B cell (primary cell): ENCODE measurements at regions not wholly inside any gene's neighbourhood (a gene's known extent, or its start where the extent isn't known, plus 50 kb on each side); places are given as distances from the start of the nearest gene placed in this dataset.

Source experiments
- ATAC-seq: fragments of 200-7000 bp; cut with Tn5 transposase; one replicate; pipeline ENCODE4 v1.10.0; 2021; ENCODE audit warnings: low read depth, mild to moderate bottlenecking, moderate number of reproducible peaks, moderate library complexity
- CTCF ChIA-PET: fragments of 350-600 bp; sonication (Branson Sonifier 250); formaldehyde crosslinking; loops from one replicate; lab custom pipeline; 2021; ENCODE audit warnings: antibody characterized with exemption, inconsistent platforms; lab: Charles Lee
- POLR2A ChIA-PET: fragments of 350-600 bp; sonication (Branson Sonifier 250); formaldehyde crosslinking; loops from one replicate; lab custom pipeline; 2021; ENCODE audit warnings: antibody characterized with exemption; lab: Charles Lee
- DNase-seq: peaks from one replicate; pipeline ENCODE4 v3.0.0; 2013
- H2AFZ ChIP-seq: 2 replicates; pipeline ENCODE4 v1.6.1; 2012; ENCODE audit warnings: mild to moderate bottlenecking, low read depth, low read length; ENCODE audit not compliant: insufficient read depth, poor library complexity, severe bottlenecking
- H3K27ac ChIP-seq, 2 donors: 1 replicate in 1 of 2; 2 replicates in 1 of 2; pipeline ENCODE4 v1.5.1; 2012 to 2013; ENCODE audit warnings: low read length in 2 of 2, mild to moderate bottlenecking in 2 of 2, moderate library complexity in 1 of 2
- H3K27me3 ChIP-seq, 4 experiments: fragments of 200-600 bp in 1 of 4; sonication (generic) in 1 of 4; replicated peaks in 1 of 4; 1 replicate in 2 of 4; 2 replicates in 2 of 4; pipeline versions ENCODE4 v1.6.1 to v1.7.0; 2013 to 2016; ENCODE audit warnings: low read length in 3 of 4, mild to moderate bottlenecking in 2 of 4, mixed read lengths in 1 of 4, moderate library complexity in 1 of 4; ENCODE audit not compliant: insufficient read depth in 4 of 4, control insufficient read depth in 3 of 4; ENCODE audit errors: control extremely low read depth in 1 of 4
- H3K36me3 ChIP-seq, 2 experiments: replicated peaks in 1 of 2; 1 replicate in 1 of 2; 2 replicates in 1 of 2; pipeline versions ENCODE4 v1.6.1 to v1.7.1; 2013; ENCODE audit warnings: low read length in 1 of 2; ENCODE audit not compliant: insufficient read depth in 2 of 2, control insufficient read depth in 1 of 2; ENCODE audit errors: control extremely low read depth in 1 of 2, extremely low read depth in 1 of 2
- H3K4me1 ChIP-seq, 2 donors: fragments of 200-600 bp in 1 of 2; sonication (generic) in 1 of 2; 1 replicate in 1 of 2; 2 replicates in 1 of 2; pipeline versions ENCODE4 v1.5.1 to v1.6.1; 2013 to 2017; ENCODE audit warnings: low read length in 2 of 2; ENCODE audit not compliant: control insufficient read depth in 2 of 2, insufficient read depth in 2 of 2
- H3K4me2 ChIP-seq: replicated peaks from 2 replicates; pipeline ENCODE3; 2012; ENCODE audit warnings: mild to moderate bottlenecking, low read depth, low read length; ENCODE audit not compliant: poor library complexity, severe bottlenecking
- H3K4me3 ChIP-seq, 5 experiments: fragments of 200-600 bp in 1 of 5; sonication (generic) in 1 of 5; 1 replicate in 3 of 5; 2 replicates in 2 of 5; pipeline versions ENCODE4 v1.5.1 to v1.7.0; 2011 to 2016; ENCODE audit warnings: low read length in 4 of 5, mild to moderate bottlenecking in 4 of 5, low read depth in 2 of 5, control low read depth in 1 of 5, moderate library complexity in 1 of 5; ENCODE audit not compliant: insufficient read depth in 1 of 5; ENCODE audit errors: control extremely low read depth in 1 of 5, extremely low read depth in 1 of 5
- H3K79me2 ChIP-seq: fragments of 200-600 bp; sonication (generic); one replicate; pipeline ENCODE4 v1.6.0; 2016; ENCODE audit warnings: low read length; ENCODE audit not compliant: control insufficient read depth, insufficient read depth
- H3K9ac ChIP-seq: fragments of 200-600 bp; sonication (generic); 2 replicates; pipeline ENCODE4 v1.6.1; 2017; ENCODE audit warnings: mild to moderate bottlenecking, low read length, moderate library complexity
- H3K9me3 ChIP-seq, 3 donors: one replicate each; pipeline versions ENCODE4 v1.6.1 to v1.7.1; 2013; ENCODE audit warnings: low read length in 2 of 3; ENCODE audit not compliant: control insufficient read depth in 2 of 3, insufficient read depth in 1 of 3; ENCODE audit errors: control extremely low read depth in 1 of 3
- H4K20me1 ChIP-seq: 2 replicates; pipeline ENCODE4 v1.6.0; 2012; ENCODE audit warnings: mild to moderate bottlenecking, low read length; ENCODE audit not compliant: insufficient read depth, control insufficient read depth, poor library complexity, severe bottlenecking
- H3K27ac Mint-ChIP-seq: one replicate; pipeline ENCODE4 v1.8.0; 2021; ENCODE audit warnings: mixed read lengths
- H3K27me3 Mint-ChIP-seq: one replicate; pipeline ENCODE4 v1.8.0; 2021; ENCODE audit warnings: mixed read lengths
- H3K4me1 Mint-ChIP-seq: one replicate; pipeline ENCODE4 v1.8.0; 2021; ENCODE audit warnings: mixed read lengths
- H3K4me3 Mint-ChIP-seq: one replicate; pipeline ENCODE4 v1.8.0; 2021; ENCODE audit warnings: mixed read lengths
- H3K9me3 Mint-ChIP-seq: one replicate; pipeline ENCODE4 v1.8.0; 2022; ENCODE audit warnings: mixed read lengths; ENCODE audit not compliant: insufficient read depth
- EZH2 ChIP-seq: IDR thresholded peaks from 2 replicates; pipeline ENCODE4 v1.6.1; 2012; ENCODE audit warnings: borderline replicate concordance, low read depth, mild to moderate bottlenecking, moderate library complexity, low read length; ENCODE audit not compliant: insufficient read depth, poor library complexity, severe bottlenecking
- WGBS: methylation state at CpG from one replicate; pipeline ENCODE4 v1.1.5; 2013; ENCODE audit warnings: missing lambda C conversion rate; ENCODE audit not compliant: insufficient coverage; 5-methylcytosine and 5-hydroxymethylcytosine counted together
- intact Hi-C: fragments of 100-400 bp; cut with micrococcal nuclease; formaldehyde crosslinking; loops from one replicate; pipeline ENCODE4 v1.10.0; 2022
- TF ChIP-seq, protein P1 (sequence below): fragments of 200-600 bp; IDR thresholded peaks from one replicate; pipeline ENCODE4 v1.8.0; 2022; ENCODE audit warnings: antibody characterized with exemption, mild to moderate bottlenecking

DNA sequence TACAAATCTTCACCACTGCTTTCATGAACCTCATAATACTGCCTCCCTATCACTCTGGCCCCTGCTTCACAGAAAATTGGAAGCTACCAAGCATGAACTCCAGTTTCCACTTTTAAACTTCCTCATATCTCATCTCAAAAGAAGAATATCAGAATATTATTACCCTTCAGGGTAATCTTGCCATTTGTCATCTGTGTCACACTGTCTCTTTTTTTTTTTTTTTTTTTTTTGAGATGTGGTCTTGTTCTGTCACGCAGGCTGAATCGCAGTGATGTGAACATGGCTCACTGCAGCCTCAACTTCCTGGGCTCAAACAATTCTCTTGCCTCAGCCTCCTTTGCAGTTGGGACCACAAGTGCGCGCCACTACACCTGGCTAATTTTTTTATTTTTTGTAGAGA lies 80.4 kb upstream of the TCF12 start:
- peak overlapping the region; percentile 4 for H3K4me2 ChIP-seq
- H3K79me2 ChIP-seq: no peaks in the 10 kb centered on the region
- peak; percentile 49 for DNase-seq
- intact Hi-C loops: no loop called here
- ChIA-PET POLR2A (interaction anchor here (0.7 kb wide), 1 partner anchor 57 kb away, joined by 6 read pairs; no protein-coding TSS in a partner anchor), CTCF (interaction anchor here (0.6 kb wide), 1 partner anchor 265 kb away, joined by 3 read pairs; no protein-coding TSS in a partner anchor)
- no peaks in the 10 kb centered on the region for H3K27me3 Mint-ChIP-seq
- no peaks in the 10 kb centered on the region for H4K20me1 ChIP-seq
- no peak overlapping the region for H3K4me3 ChIP-seq
- no peaks in the 10 kb centered on the region for H3K9me3 Mint-ChIP-seq
- peak; percentile 67 for ATAC-seq
- H2AFZ ChIP-seq: peak overlapping the region; percentile 10
- no peak overlapping the region for H3K9ac ChIP-seq
- no peaks in the 10 kb centered on the region for H3K36me3 ChIP-seq
- no CpG with 5 or more reads among the region's 4 CpGs for WGBS
- no peak overlapping the region for H3K27ac Mint-ChIP-seq
- H3K4me1 Mint-ChIP-seq: peaks cover 40% of the 10 kb centered on the region
- peak overlapping the region; percentile 8 for H3K4me3 Mint-ChIP-seq
- no peak for TF ChIP-seq EZH2
- TF ChIP-seq, protein P1, sequence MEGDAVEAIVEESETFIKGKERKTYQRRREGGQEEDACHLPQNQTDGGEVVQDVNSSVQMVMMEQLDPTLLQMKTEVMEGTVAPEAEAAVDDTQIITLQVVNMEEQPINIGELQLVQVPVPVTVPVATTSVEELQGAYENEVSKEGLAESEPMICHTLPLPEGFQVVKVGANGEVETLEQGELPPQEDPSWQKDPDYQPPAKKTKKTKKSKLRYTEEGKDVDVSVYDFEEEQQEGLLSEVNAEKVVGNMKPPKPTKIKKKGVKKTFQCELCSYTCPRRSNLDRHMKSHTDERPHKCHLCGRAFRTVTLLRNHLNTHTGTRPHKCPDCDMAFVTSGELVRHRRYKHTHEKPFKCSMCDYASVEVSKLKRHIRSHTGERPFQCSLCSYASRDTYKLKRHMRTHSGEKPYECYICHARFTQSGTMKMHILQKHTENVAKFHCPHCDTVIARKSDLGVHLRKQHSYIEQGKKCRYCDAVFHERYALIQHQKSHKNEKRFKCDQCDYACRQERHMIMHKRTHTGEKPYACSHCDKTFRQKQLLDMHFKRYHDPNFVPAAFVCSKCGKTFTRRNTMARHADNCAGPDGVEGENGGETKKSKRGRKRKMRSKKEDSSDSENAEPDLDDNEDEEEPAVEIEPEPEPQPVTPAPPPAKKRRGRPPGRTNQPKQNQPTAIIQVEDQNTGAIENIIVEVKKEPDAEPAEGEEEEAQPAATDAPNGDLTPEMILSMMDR: no peak
- H3K27ac ChIP-seq: peak overlapping the region in 1 of 2 donors; percentile 16
- no peaks in the 10 kb centered on the region for H3K27me3 ChIP-seq
- H3K9me3 ChIP-seq: peaks cover 0 to 3% (median 0%) of the 10 kb centered on the region in 3 donors
- peaks cover 17 to 20% of the 10 kb centered on the region in 2 donors for H3K4me1 ChIP-seq

DNA sequence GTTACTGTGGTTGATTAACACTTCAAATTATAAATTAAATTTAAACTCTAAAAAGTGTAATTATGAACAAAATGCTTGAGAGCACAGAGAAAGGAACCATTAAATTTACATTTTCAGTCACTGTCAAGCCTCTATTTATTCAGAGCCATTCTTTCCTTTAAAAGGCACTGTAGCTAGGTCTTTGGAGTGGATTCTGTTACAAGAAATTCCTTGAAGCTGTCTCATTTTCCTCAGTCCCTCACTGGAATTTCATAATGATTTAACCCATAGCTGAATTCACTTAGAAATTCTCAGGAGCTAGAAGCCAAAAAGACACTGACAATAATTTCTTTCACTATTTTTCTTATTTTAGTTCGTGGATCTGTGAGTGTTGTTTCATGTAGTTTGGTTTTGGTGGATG lies 81.2 kb upstream of the TCF12 start:
- H3K27me3 Mint-ChIP-seq: no peaks in the 10 kb centered on the region
- peak overlapping the region in 1 of 2 donors; percentile 0 for H3K27ac ChIP-seq
- no peaks in the 10 kb centered on the region for H3K36me3 ChIP-seq
- TF ChIP-seq, protein P1: no peak
- no peak for TF ChIP-seq EZH2
- H2AFZ ChIP-seq: no peak overlapping the region
- H3K9me3 Mint-ChIP-seq: no peaks in the 10 kb centered on the region
- H3K4me3 Mint-ChIP-seq: no peak overlapping the region
- peaks cover 17 to 20% of the 10 kb centered on the region in 2 donors for H3K4me1 ChIP-seq
- intact Hi-C loops: no loop called here
- H4K20me1 ChIP-seq: no peaks in the 10 kb centered on the region
- H3K4me2 ChIP-seq: peak overlapping the region; percentile 4
- H3K9me3 ChIP-seq: peaks cover 0 to 3% (median 0%) of the 10 kb centered on the region in 3 donors
- DNase-seq: no peak
- H3K27ac Mint-ChIP-seq: no peak overlapping the region
- H3K27me3 ChIP-seq: no peaks in the 10 kb centered on the region
- CTCF ChIA-PET: interaction anchor here (1.0 kb wide), 1 partner anchor 14 kb away, joined by 3 read pairs; no protein-coding TSS in a partner anchor
- WGBS: no CpG with 5 or more reads among the region's 1 CpG
- no peaks in the 10 kb centered on the region for H3K79me2 ChIP-seq
- no peak overlapping the region for H3K4me3 ChIP-seq
- H3K9ac ChIP-seq: no peak overlapping the region
- no peak for ATAC-seq
- POLR2A ChIA-PET: no interaction called here
- peaks cover 40% of the 10 kb centered on the region for H3K4me1 Mint-ChIP-seq
